ENCODE measurements at regions not wholly inside any gene's neighbourhood (a gene's known extent, or its start where the extent isn't known, plus 50 kb on each side); places are given as distances from the start of the nearest gene placed in this dataset.

DNA sequence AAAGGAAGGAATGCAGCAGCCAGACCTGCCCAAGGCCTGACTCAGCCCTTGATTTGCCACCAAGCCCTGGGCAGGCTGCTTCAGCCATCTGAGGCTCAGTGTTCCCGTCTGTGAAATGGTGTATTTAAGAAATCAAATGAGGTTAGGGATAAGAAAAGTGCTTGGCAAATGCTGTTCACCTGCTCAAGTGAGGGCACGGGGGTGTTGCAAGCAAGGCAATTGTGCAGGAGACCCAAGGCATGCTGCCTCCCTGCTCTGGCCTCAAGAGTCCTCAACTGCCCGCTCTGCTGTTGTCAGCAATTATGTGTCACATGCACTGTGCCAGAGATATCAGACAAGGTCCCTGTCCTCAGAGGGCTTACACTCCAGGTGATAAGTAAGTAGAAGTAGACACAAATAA lies 101.8 kb downstream of the TPRA1 start:
- Histone ChIP-seq H3K36me3 (no peaks in the 10 kb centered on the region), H3K4me3 (no peak overlapping the region), H3K9me3 (no peaks in the 10 kb centered on the region), H3K27me3 (no peaks in the 10 kb centered on the region), H3K4me1 (no peaks in the 10 kb centered on the region), H3K27ac (no peak overlapping the region)
- TF ChIP-seq, protein P1, sequence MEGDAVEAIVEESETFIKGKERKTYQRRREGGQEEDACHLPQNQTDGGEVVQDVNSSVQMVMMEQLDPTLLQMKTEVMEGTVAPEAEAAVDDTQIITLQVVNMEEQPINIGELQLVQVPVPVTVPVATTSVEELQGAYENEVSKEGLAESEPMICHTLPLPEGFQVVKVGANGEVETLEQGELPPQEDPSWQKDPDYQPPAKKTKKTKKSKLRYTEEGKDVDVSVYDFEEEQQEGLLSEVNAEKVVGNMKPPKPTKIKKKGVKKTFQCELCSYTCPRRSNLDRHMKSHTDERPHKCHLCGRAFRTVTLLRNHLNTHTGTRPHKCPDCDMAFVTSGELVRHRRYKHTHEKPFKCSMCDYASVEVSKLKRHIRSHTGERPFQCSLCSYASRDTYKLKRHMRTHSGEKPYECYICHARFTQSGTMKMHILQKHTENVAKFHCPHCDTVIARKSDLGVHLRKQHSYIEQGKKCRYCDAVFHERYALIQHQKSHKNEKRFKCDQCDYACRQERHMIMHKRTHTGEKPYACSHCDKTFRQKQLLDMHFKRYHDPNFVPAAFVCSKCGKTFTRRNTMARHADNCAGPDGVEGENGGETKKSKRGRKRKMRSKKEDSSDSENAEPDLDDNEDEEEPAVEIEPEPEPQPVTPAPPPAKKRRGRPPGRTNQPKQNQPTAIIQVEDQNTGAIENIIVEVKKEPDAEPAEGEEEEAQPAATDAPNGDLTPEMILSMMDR (IDR thresholded peaks at IDR 0.05) = no peak
- TF ChIP-seq POLR2A (IDR thresholded peaks at IDR 0.05) = no peak
- intact Hi-C loops (cut with DNase I) = no loop called here
- 100% methylated on average over 3 of the region's 3 CpGs for WGBS (ENCODE audit: insufficient coverage, low coverage, low lambda C conversion rate, missing lambda C conversion rate)
- DNase-seq (peak in 1 of 3 donors; percentile 21), ATAC-seq (no peak)

DNA sequence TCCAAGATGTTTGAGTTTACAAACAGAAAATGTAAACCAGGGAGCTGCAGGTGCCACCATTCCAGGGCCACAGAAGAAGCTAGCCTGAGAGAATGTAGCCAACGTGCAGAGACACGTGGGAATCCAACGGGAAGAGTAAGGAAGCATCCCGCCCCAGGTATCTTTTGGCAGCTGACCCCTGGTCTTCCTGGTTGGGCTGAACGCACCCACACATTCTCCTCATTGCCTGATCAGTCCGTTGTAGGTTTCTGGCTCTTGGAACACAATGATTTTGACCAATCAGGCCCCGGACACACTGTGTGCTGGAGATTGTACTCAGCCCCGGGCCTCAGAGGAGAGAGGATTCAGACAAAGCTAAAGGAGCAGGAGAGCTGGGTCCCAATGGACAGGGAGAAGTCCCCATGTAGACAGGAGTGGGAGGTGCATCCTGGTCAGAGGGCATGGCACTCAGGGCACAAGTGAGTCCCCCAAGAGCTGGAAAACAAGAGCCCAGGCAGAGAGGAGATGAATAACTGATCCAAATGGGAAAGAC lies 102.3 kb downstream of the TPRA1 start:
- TF ChIP-seq, protein P1 (IDR thresholded peaks at IDR 0.05) = no peak
- TF ChIP-seq POLR2A (IDR thresholded peaks at IDR 0.05) = no peak
- H3K4me3 ChIP-seq = no peak overlapping the region
- H3K27ac ChIP-seq = no peak overlapping the region
- peak in 1 of 3 donors; percentile 22 for DNase-seq
- no peaks in the 10 kb centered on the region for H3K27me3 ChIP-seq
- H3K36me3 ChIP-seq = no peaks in the 10 kb centered on the region
- no peak for ATAC-seq
- no peaks in the 10 kb centered on the region for H3K4me1 ChIP-seq
- 48% methylated on average over 7 of the region's 8 CpGs for WGBS (ENCODE audit: insufficient coverage, low coverage, low lambda C conversion rate, missing lambda C conversion rate)
- no peaks in the 10 kb centered on the region for H3K9me3 ChIP-seq
- intact Hi-C loops (cut with DNase I) = no loop called here

DNA sequence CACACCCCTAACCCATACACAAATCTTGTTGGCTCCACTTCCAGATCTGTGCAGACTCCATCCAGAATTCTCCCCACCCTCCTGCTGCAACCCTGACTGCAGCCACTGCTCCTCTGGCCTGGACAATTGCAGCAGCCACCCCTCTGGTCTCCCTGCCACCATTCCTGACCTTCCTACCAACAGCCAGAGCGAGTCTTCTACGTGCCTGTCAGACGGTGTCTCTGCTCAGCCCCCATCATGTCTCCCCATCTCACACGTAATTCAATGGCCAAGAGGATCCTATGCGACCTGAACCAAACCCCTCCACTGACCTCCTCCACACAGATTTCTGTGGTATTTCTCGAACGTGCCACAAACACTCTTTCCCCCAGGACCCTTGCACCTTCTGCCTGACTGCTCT lies 103.3 kb downstream of the TPRA1 start:
- TF ChIP-seq POLR2A (IDR thresholded peaks at IDR 0.05) = no peak
- TF ChIP-seq, protein P1 (IDR thresholded peaks at IDR 0.05) = no peak
- no peaks in the 10 kb centered on the region for H3K36me3 ChIP-seq
- no peaks in the 10 kb centered on the region for H3K9me3 ChIP-seq
- H3K4me1 ChIP-seq = no peaks in the 10 kb centered on the region
- WGBS (ENCODE audit: insufficient coverage, low coverage, low lambda C conversion rate, missing lambda C conversion rate) = 85% methylated on average over 7 of the region's 7 CpGs
- no peak overlapping the region for H3K4me3 ChIP-seq
- H3K27me3 ChIP-seq = no peaks in the 10 kb centered on the region
- peak in 1 of 3 donors; percentile 16 for DNase-seq
- intact Hi-C loops (cut with DNase I) = no loop called here
- ATAC-seq = no peak
- H3K27ac ChIP-seq = no peak overlapping the region

DNA sequence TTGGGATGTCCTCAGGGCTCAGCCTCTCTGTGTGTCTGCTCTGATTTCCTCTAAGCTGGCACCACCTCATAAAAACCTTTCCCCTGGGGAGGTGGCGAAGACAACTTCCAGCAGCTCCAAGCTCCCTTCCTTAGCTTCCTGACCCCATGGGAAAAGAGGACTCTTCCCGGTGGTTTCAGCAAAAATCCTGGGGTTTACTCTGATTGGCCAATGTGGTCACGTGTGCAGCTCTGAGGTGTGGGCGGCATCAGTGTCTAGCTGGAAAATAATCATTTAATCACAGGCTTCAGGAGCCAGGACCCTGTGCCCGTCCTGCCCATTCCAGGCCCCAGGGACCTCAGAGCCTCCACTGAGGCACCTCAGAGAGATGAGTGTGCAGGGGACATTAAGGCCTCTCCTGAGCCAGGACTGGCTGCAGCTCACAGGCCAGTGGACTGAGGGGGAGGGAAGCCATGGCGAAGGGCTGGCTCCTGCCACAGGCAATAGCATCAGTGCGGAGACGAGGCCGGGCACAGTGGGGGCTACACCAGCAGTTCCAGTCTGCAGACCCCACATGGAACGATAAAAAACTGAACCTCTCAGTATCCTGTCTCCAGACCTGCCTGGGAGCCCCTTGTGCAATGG lies 104.1 kb downstream of the TPRA1 start:
- ATAC-seq = no peak
- Histone ChIP-seq H3K9me3 (no peaks in the 10 kb centered on the region), H3K27ac (no peak overlapping the region), H3K4me1 (no peaks in the 10 kb centered on the region), H3K27me3 (no peaks in the 10 kb centered on the region), H3K4me3 (no peak overlapping the region), H3K36me3 (no peaks in the 10 kb centered on the region)
- no CpG with 5 or more reads among the region's 10 CpGs for WGBS (ENCODE audit: insufficient coverage, low coverage, low lambda C conversion rate, missing lambda C conversion rate)
- DNase-seq = peak in 1 of 3 donors; percentile 20
- TF ChIP-seq, protein P1 (IDR thresholded peaks at IDR 0.05) = no peak
- TF ChIP-seq POLR2A (IDR thresholded peaks at IDR 0.05) = no peak
- intact Hi-C loops (cut with DNase I) = no loop called here
